GM18498 (cell line): ENCODE measurements at regions not wholly inside any gene's neighbourhood (a gene's known extent, or its start where the extent isn't known, plus 50 kb on each side); places are given as distances from the start of the nearest gene placed in this dataset.
"Not testable (repeated sequence)": the region's sequence is repeated elsewhere in the genome, so short reads cannot be mapped to it uniquely, and the experiment has no call there.

Source experiments
- ATAC-seq: cut with Tn5 transposase; IDR thresholded peaks from one replicate; pipeline ENCODE4 v1.9.1; 2021; ENCODE audit warnings: mild to moderate bottlenecking, moderate library complexity; ENCODE audit not compliant: unreplicated experiment

GRCh38 chr5:21613971-21614488, 1239.1 kb downstream of the CDH12 start:
- no peak for ATAC-seq

- ATAC-seq: no peak
Observed at GRCh38 chr5:21603796-21604195, 1249.3 kb downstream of the CDH12 start.

- no peak for ATAC-seq
Observed at GRCh38 chr5:21594566-21594965, 1258.6 kb downstream of the CDH12 start.

- ATAC-seq: no peak
Observed at GRCh38 chr5:21593261-21593660, 1259.9 kb downstream of the CDH12 start.

DNA sequence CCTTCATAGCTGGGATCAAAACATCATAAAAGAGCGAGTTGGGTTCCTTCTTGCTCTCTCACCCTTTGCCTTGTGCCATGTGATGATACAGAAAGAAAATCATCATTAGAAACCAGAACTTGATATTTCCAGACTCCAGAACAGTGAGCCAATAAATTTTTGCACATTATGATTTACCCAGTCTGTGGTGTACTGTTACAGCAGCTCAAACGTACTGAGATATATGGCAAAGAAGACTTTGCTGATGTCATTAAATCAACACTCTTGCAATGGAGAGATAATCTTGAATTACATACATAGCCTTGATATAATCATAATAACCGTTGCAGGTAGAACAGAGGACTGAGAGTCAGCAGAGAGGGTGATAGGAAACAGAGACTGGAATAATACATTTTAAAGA, 1271.6 kb downstream of the CDH12 start:
- no peak for ATAC-seq

DNA sequence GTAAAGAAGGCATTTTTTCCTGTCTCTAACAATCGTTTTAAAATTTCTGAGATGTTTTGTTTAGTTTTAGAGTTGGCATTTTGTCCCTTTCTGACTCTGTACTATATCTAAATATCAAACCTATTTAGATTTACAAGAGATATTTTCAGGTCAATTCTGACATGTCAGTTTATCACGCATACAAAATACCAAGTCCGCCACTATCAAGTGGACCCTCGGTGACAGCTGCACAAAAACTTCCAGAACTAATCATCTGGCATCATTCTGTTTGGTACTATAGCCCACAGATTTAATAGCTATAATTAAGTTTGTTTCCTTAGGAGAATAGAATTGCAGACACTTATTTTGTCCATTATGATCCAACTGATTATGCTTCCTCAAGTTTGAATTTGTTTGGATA, 1278.2 kb downstream of the CDH12 start:
- no peak for ATAC-seq

DNA sequence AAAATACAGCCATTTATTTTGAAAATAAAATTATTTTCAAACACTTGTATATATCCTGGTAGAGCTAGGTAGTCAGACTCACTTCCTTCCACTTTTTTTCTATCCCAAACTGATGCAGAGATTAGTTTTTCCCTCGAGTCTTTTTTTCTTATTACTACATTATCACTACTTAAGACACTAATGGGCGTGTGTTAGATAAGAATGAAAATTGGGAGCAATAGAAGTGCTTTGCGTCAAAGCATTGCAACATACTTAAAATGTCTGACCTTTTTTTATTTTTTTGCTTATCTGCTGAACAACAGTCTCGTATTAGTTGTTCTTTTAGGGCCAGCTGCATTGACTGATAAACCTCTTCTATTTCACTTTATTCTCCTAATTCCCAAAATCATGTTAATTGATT, 1278.7 kb downstream of the CDH12 start:
- no peak for ATAC-seq

- ATAC-seq: no peak
Observed at GRCh38 chr5:21573416-21574314, 1279.5 kb downstream of the CDH12 start.

DNA sequence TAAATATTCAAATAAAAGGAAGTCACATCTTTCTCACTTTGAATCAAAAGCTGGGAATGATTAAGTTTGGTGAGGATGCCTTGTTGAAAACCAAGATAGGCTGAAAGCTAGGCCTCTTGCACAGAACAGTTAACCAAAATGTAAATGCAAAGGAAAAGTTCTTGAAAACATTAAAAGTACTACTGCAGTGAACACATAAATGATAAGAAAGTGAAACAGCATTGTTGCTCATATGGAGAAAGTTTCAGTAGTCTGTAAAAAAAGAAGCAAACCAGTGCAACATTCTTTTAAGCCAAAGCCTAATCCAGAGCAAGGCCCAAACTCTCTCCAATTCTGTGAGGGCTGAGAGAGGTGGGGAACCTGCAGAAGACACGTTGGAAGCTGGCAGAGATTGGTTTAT, 1281.9 kb downstream of the CDH12 start:
- ATAC-seq: not testable (repeated sequence)

DNA sequence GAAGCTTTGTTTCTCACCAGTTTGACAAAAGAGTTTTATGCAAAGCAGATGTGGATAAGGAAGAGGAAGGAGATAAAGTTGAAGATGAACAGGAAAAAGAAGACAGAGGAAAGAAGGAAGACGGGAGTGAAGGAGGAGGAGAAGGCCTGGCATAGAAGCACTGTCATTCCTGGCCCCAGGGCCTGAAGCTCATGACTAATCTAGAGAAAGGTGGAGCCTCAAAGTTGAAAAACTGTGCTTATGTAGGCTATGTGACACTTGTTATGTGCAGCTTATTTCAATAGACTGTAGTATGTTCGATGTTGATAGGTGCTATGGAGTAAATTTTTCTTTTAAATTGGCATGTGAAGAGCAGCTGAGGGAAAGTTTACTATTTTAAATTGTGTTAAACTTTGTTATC, 1294.0 kb downstream of the CDH12 start:
- not testable (repeated sequence) for ATAC-seq

DNA sequence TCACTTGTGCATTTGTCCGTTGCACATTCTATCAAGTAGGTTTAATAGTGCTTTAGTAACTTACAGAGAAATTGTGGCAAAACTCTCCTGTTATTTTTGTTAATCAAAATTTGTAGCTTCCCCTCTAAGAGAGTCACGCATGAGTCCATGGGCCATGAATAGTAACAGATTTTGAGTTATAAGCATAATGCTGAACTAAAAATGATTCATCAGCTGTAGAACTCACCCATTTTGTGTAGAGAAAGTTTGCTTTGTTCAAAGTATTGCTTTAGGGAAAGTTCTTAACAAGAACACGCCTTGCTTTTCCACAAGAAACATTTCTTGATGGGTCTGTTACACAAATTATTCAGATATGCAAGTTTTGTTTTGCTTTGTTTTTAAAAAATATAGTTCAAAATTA, 1300.9 kb downstream of the CDH12 start:
- not testable (repeated sequence) for ATAC-seq

DNA sequence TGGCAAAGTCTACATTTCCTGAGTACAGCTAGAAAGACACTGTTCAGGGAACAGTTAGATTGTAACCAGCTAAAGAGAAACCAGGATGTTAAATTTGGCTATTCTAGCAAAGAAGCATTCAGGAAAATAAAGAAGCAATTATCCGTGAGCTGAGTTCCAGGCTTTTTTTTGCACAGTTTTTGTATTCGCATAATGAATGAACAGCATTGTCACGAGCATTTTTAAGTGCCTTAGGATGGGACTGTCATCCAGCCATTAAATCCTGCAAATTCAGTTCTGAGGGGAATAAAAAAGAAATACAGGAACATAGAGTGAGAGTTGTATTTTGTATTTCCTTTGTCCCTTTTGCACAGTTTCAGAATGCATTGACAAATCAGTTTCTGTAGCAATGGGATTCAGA, 1302.2 kb downstream of the CDH12 start:
- ATAC-seq: not testable (repeated sequence)

- not testable (repeated sequence) for ATAC-seq
Observed at GRCh38 chr5:21547656-21548055, 1305.5 kb downstream of the CDH12 start.

DNA sequence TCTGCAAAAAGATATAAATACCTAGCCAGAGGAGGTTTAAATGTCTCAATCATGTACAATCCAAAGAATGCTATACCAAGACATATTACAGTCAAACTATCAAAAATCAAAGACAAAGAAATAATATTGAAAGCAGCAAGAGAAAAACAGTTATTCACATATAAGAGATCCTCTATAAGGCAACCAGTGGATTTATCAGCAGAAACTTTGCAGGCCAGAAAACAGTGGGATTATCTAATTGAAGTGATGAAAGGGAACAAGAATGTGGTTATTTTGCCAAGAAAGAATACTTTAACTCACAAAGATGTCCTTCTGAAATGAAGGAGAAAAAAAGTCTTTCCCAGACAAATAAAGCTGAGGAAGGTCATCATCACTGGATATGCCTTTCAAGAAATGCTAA, 1318.0 kb downstream of the CDH12 start:
- not testable (repeated sequence) for ATAC-seq

- not testable (repeated sequence) for ATAC-seq
Observed at GRCh38 chr5:21521157-21521556, 1332.0 kb downstream of the CDH12 start.

- not testable (repeated sequence) for ATAC-seq
Observed at GRCh38 chr5:21496926-21497325, 1356.2 kb downstream of the CDH12 start.

GRCh38 chr5:21496056-21496455, 1357.1 kb downstream of the CDH12 start:
- ATAC-seq: not testable (repeated sequence)

GRCh38 chr5:21495235-21495634, 1357.9 kb downstream of the CDH12 start:
- ATAC-seq: not testable (repeated sequence)

GRCh38 chr5:21494033-21494432, 1359.1 kb downstream of the CDH12 start:
- not testable (repeated sequence) for ATAC-seq

DNA sequence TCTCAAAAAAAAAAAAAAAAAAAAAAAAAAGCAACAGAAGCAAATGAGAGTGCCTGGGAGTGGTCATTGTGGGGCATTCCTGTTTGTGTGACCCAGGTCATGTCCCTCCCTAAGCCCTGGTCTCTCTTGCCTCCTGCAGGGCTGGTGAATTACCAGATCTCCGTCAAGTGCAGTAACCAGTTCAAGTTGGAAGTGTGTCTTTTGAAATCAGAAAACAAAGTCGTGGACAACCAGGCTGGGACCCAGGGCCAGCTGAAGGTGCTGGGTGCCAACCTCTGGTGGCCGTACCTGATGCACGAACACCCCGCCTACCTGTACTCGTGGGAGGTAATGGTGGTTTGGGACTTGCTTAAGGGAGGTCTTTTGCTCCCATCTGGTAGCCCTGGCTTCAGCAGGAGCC, 1362.0 kb downstream of the CDH12 start:
- ATAC-seq: not testable (repeated sequence)

DNA sequence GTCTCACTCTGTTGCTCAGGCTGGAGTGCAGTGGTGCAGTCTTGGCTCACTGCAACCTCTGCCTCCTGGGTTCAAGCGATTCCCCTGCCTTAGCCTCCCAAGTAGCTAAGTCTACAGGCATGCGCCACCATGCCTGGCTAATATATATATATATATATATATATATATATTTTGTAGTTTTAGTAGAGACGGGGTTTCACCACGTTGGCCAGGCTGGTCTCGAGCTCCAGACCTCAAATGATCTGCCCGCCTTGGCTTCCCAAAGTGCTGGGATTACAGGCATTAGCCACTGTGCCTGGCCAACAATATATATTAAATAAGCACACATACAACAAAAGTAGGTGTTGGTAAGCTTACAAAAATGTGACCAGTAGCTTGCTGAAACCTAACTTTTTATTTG, 1364.3 kb downstream of the CDH12 start:
- ATAC-seq: not testable (repeated sequence)

- ATAC-seq: not testable (repeated sequence)
Observed at GRCh38 chr5:21485458-21486000, 1367.6 kb downstream of the CDH12 start.
